ENCODE measurements at regions not wholly inside any gene's neighbourhood (a gene's known extent, or its start where the extent isn't known, plus 50 kb on each side); places are given as distances from the start of the nearest gene placed in this dataset.

DNA sequence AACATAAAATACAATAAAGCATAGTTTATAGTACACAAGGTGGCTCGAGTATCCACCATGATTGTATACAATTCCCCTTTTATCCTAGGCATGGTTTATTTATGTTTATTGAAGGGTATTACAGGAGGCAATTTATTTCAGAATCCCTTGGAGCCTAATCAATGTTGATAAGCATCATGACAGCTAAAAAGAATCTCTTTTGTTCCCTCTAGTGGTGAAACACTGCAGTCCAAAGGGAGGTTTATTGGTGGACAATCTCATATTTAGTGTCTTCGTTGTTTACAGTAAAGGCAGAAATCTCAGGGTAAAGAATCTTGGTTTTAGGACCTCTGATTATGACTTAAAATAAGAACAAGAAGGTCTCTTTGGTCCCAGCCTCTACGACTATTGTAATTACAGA is 1712.5 kb downstream of the C4orf33 start:
- Mint-ChIP-seq H3K27ac (ENCODE audit: unreplicated experiment) (no peak overlapping the region), H3K9me3 (ENCODE audit: unreplicated experiment) (peaks cover 9% of the 10 kb centered on the region), H3K4me1 (ENCODE audit: unreplicated experiment) (peaks cover 3% of the 10 kb centered on the region), H3K36me3 (ENCODE audit: unreplicated experiment) (no peaks in the 10 kb centered on the region), H3K4me3 (ENCODE audit: unreplicated experiment) (no peak overlapping the region), H3K27me3 (ENCODE audit: unreplicated experiment) (peaks cover 6% of the 10 kb centered on the region)
- TF ChIP-seq, protein P1, sequence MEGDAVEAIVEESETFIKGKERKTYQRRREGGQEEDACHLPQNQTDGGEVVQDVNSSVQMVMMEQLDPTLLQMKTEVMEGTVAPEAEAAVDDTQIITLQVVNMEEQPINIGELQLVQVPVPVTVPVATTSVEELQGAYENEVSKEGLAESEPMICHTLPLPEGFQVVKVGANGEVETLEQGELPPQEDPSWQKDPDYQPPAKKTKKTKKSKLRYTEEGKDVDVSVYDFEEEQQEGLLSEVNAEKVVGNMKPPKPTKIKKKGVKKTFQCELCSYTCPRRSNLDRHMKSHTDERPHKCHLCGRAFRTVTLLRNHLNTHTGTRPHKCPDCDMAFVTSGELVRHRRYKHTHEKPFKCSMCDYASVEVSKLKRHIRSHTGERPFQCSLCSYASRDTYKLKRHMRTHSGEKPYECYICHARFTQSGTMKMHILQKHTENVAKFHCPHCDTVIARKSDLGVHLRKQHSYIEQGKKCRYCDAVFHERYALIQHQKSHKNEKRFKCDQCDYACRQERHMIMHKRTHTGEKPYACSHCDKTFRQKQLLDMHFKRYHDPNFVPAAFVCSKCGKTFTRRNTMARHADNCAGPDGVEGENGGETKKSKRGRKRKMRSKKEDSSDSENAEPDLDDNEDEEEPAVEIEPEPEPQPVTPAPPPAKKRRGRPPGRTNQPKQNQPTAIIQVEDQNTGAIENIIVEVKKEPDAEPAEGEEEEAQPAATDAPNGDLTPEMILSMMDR (IDR thresholded peaks at IDR 0.05), result peak; percentile 75
- DNase-seq (ENCODE audit: extremely low spot score, unreplicated experiment), result no peak

DNA sequence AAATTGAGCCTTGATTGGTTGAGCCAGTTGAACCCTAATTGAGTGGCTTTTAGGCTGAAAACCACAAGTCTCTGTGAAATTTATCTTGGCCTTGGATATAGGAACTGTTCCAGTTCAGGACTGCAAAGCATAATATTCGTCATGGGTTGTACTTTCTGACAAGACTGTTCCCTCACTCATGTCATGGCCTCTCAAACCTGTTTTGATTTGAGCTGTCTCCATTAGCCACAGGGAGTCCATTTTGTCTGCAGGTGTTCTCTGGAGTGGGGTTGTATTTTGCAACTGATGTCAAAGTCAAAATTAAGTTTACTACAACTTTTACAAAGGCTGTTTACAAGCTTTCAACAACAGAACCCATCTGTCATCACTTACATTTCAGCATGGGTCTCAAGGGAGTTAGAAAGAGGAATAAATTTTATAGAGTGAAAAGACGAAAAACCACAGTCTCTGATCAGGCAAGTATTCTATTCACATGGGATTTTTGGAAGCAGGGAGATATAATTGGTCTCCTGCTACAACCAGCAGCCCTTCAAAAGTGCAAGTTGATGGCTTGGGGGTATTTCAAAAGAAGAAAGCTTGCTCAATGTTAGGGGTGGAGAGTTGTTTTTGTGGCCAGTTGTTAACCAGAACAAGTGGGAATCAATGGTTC is 1716.3 kb downstream of the C4orf33 start:
- Mint-ChIP-seq H3K27ac (ENCODE audit: unreplicated experiment) (no peak overlapping the region), H3K27me3 (ENCODE audit: unreplicated experiment) (peaks cover 14% of the 10 kb centered on the region), H3K9me3 (ENCODE audit: unreplicated experiment) (peaks cover 14% of the 10 kb centered on the region), H3K36me3 (ENCODE audit: unreplicated experiment) (no peaks in the 10 kb centered on the region), H3K4me1 (ENCODE audit: unreplicated experiment) (peaks cover 3% of the 10 kb centered on the region), H3K4me3 (ENCODE audit: unreplicated experiment) (no peak overlapping the region)
- DNase-seq (ENCODE audit: extremely low spot score, unreplicated experiment), result no peak
- TF ChIP-seq, protein P1 (IDR thresholded peaks at IDR 0.05), result no peak

DNA sequence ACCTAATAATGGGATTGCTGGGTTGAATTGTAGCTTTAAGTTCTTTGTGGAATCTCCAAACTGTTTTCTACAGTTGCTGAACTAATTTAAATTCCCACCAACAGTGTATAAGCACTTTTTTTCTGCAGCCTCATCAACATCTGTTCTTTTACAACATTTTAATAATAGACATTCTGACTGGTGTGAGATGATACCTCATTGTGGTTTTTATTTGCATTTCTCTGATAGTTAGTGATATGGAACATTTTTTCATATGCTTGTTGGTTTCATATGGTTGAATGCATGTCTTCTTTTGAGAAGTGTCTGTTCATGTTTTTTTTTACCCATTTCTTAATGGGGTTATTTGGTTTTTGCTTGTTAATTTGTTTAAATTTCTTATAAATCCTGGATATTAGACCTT is 1718.9 kb downstream of the C4orf33 start:
- TF ChIP-seq, protein P1 (IDR thresholded peaks at IDR 0.05), result no peak
- Mint-ChIP-seq H3K27ac (ENCODE audit: unreplicated experiment) (no peak overlapping the region), H3K27me3 (ENCODE audit: unreplicated experiment) (peaks cover 8% of the 10 kb centered on the region), H3K9me3 (ENCODE audit: unreplicated experiment) (peaks cover 14% of the 10 kb centered on the region), H3K4me3 (ENCODE audit: unreplicated experiment) (no peak overlapping the region), H3K4me1 (ENCODE audit: unreplicated experiment) (peaks cover 3% of the 10 kb centered on the region), H3K36me3 (ENCODE audit: unreplicated experiment) (no peaks in the 10 kb centered on the region)
- no peak for DNase-seq (ENCODE audit: extremely low spot score, unreplicated experiment)

DNA sequence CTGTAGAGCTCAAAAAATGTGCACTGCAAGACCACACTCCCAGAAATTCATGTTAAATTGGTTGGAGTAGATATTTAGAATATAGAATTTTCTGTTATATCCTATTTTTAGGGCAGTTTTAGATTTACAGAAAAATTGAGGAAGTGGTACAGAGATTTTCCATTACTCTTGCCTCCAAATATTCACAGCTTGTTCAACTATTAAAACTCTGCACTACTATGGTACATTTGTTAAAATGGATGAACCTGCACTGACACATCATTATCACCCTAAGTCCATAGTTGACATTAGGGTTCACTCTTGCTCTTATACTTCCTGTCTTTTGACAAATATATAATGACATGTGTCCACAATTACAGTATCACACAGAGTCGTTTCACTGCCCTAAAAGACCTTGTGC is 1724.5 kb downstream of the C4orf33 start:
- Mint-ChIP-seq H3K4me1 (ENCODE audit: unreplicated experiment) (no peaks in the 10 kb centered on the region), H3K27ac (ENCODE audit: unreplicated experiment) (no peak overlapping the region), H3K4me3 (ENCODE audit: unreplicated experiment) (no peak overlapping the region), H3K27me3 (ENCODE audit: unreplicated experiment) (peaks cover 8% of the 10 kb centered on the region), H3K36me3 (ENCODE audit: unreplicated experiment) (no peaks in the 10 kb centered on the region), H3K9me3 (ENCODE audit: unreplicated experiment) (peaks cover 14% of the 10 kb centered on the region)
- DNase-seq (ENCODE audit: extremely low spot score, unreplicated experiment), result no peak
- TF ChIP-seq, protein P1 (IDR thresholded peaks at IDR 0.05), result no peak

DNA sequence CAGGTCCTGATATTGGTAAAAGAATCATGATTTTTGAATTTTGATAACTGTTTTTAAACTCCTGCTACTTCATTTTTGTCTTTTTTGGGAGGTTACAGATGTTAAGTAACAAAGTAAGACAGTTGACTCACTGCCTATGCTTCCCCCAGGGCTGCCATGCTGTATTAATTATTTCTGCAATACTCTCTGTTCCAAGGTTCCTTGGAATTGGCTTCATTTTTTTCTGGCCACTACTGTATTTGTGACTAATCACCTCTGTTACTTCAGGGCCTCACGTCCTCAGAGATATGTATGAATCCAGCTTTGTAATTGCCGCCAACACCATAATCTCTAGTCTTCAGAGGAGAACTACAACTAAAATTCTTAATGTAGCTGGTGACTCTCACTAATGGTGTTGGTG is 1729.3 kb downstream of the C4orf33 start:
- Mint-ChIP-seq H3K4me1 (ENCODE audit: unreplicated experiment) (no peaks in the 10 kb centered on the region), H3K36me3 (ENCODE audit: unreplicated experiment) (no peaks in the 10 kb centered on the region), H3K4me3 (ENCODE audit: unreplicated experiment) (no peak overlapping the region), H3K27me3 (ENCODE audit: unreplicated experiment) (no peaks in the 10 kb centered on the region), H3K9me3 (ENCODE audit: unreplicated experiment) (no peaks in the 10 kb centered on the region), H3K27ac (ENCODE audit: unreplicated experiment) (no peak overlapping the region)
- DNase-seq (ENCODE audit: extremely low spot score, unreplicated experiment), result no peak
- TF ChIP-seq, protein P1 (IDR thresholded peaks at IDR 0.05), result no peak
